Common myeloid progenitor, CD34-positive (primary cell): ENCODE measurements at regions not wholly inside any gene's neighbourhood (a gene's known extent, or its start where the extent isn't known, plus 50 kb on each side); places are given as distances from the start of the nearest gene placed in this dataset.

Experiments used
- CTCF ChIA-PET: fragments of 350-600 bp; sonication (Branson Sonifier 250); formaldehyde crosslinking; loops from one replicate; lab custom pipeline; 2021; ENCODE audit warnings: antibody characterized with exemption; lab: Charles Lee
- POLR2A ChIA-PET: fragments of 350-600 bp; sonication (Branson Sonifier 250); formaldehyde crosslinking; loops from one replicate; lab custom pipeline; 2021; ENCODE audit warnings: antibody characterized with exemption; lab: Charles Lee
- DNase-seq, 3 donors: peaks; one replicate each; pipeline versions ENCODE4 v3.0.0 to v3.0.0-alpha.2; 2013
- H3K27ac ChIP-seq, 2 experiments: 1 replicate in 1 of 2; 2 replicates in 1 of 2; pipeline ENCODE4 v1.7.0; 2013; ENCODE audit warnings: inconsistent platforms in 2 of 2, low read length in 2 of 2, mild to moderate bottlenecking in 2 of 2, low read depth in 1 of 2, moderate library complexity in 1 of 2; ENCODE audit not compliant: severe bottlenecking in 2 of 2, insufficient read depth in 1 of 2, poor library complexity in 1 of 2
- H3K27me3 ChIP-seq, 5 experiments: replicated peaks in 2 of 5; 1 replicate in 3 of 5; 2 replicates in 2 of 5; pipeline versions ENCODE4 v1.6.1 to v1.7.0; 2013; ENCODE audit warnings: low read length in 4 of 5, mild to moderate bottlenecking in 2 of 5, moderate library complexity in 2 of 5, inconsistent platforms in 1 of 5; ENCODE audit not compliant: insufficient read depth in 5 of 5, control insufficient read depth in 4 of 5
- H3K36me3 ChIP-seq, 4 experiments: 1 replicate in 2 of 4; 2 replicates in 2 of 4; pipeline versions ENCODE4 v1.6.1 to v1.7.0; 2013; ENCODE audit warnings: low read length in 3 of 4, control low read depth in 1 of 4, mild to moderate bottlenecking in 1 of 4; ENCODE audit not compliant: control insufficient read depth in 4 of 4, insufficient read depth in 4 of 4
- H3K4me1 ChIP-seq, 4 experiments: 1 replicate in 3 of 4; 2 replicates in 1 of 4; pipeline versions ENCODE4 v1.6.1 to v1.7.1; 2013; ENCODE audit warnings: low read length in 3 of 4, mild to moderate bottlenecking in 3 of 4, control low read depth in 1 of 4, inconsistent platforms in 1 of 4, moderate library complexity in 1 of 4; ENCODE audit not compliant: control insufficient read depth in 4 of 4, insufficient read depth in 4 of 4; ENCODE audit errors: control extremely low read depth in 1 of 4
- H3K4me3 ChIP-seq, 7 experiments: 1 replicate in 4 of 7; 2 replicates in 3 of 7; pipeline versions ENCODE4 v1.5.1 to v1.7.0; 2013; ENCODE audit warnings: mild to moderate bottlenecking in 7 of 7, low read length in 6 of 7, moderate library complexity in 6 of 7, inconsistent platforms in 2 of 7, low read depth in 2 of 7, control low read depth in 1 of 7; ENCODE audit not compliant: insufficient read depth in 4 of 7, control insufficient read depth in 1 of 7; ENCODE audit errors: extremely low read depth in 1 of 7
- H3K9me3 ChIP-seq, 5 experiments: 1 replicate in 4 of 5; 2 replicates in 1 of 5; pipeline versions ENCODE4 v1.6.1 to v1.7.1; 2013; ENCODE audit warnings: low read length in 4 of 5, mild to moderate bottlenecking in 2 of 5, inconsistent platforms in 1 of 5, low read depth in 1 of 5, moderate library complexity in 1 of 5; ENCODE audit not compliant: control insufficient read depth in 4 of 5, insufficient read depth in 2 of 5; ENCODE audit errors: control extremely low read depth in 1 of 5
- WGBS: methylation state at CpG from one replicate; pipeline ENCODE4 v1.1.5; 2013; ENCODE audit not compliant: insufficient coverage; 5-methylcytosine and 5-hydroxymethylcytosine counted together

GRCh38 chr13:34278780-34279179 lies 460.8 kb downstream of the RFC3 start:
- POLR2A ChIA-PET, result no interaction called here

GRCh38 chr13:34290661-34291060 lies 472.7 kb downstream of the RFC3 start:
- Histone ChIP-seq H3K9me3 (no peaks in the 10 kb centered on the region), H3K27ac (no peak overlapping the region), H3K27me3 (no peaks in the 10 kb centered on the region), H3K4me1 (no peaks in the 10 kb centered on the region), H3K36me3 (no peaks in the 10 kb centered on the region), H3K4me3 (no peak overlapping the region)
- ChIA-PET POLR2A (no interaction called here), CTCF (no interaction called here)
- no peak for DNase-seq

More at GRCh38 chr13:34278780-34279179, 460.8 kb downstream of the RFC3 start:
- H3K4me3 ChIP-seq, result no peak overlapping the region
- no peaks in the 10 kb centered on the region for H3K4me1 ChIP-seq
- DNase-seq, result no peak
- peaks cover 0 to 2% (median 0%) of the 10 kb centered on the region in 5 experiments for H3K9me3 ChIP-seq
- WGBS, result no CpG with 5 or more reads among the region's 2 CpGs
- H3K27me3 ChIP-seq, result no peaks in the 10 kb centered on the region
- CTCF ChIA-PET, result no interaction called here
- no peaks in the 10 kb centered on the region for H3K36me3 ChIP-seq
- no peak overlapping the region for H3K27ac ChIP-seq

- WGBS, result 77% methylated on average over 5 of the region's 5 CpGs
- no peak overlapping the region for H3K4me3 ChIP-seq
- no peaks in the 10 kb centered on the region for H3K9me3 ChIP-seq
- no peak overlapping the region for H3K27ac ChIP-seq
- POLR2A ChIA-PET, result no interaction called here
- CTCF ChIA-PET, result no interaction called here
- H3K4me1 ChIP-seq, result no peaks in the 10 kb centered on the region
- no peak for DNase-seq
- no peaks in the 10 kb centered on the region for H3K27me3 ChIP-seq
- no peaks in the 10 kb centered on the region for H3K36me3 ChIP-seq
These were observed 476.7 kb downstream of the RFC3 start for GRCh38 chr13:34294483-34295129.

GRCh38 chr13:34300559-34300958 lies 482.6 kb downstream of the RFC3 start:
- H3K27ac ChIP-seq, result no peak overlapping the region
- H3K27me3 ChIP-seq, result no peaks in the 10 kb centered on the region
- H3K4me1 ChIP-seq, result no peaks in the 10 kb centered on the region
- H3K36me3 ChIP-seq, result no peaks in the 10 kb centered on the region
- POLR2A ChIA-PET, result no interaction called here
- no peak for DNase-seq
- H3K9me3 ChIP-seq, result peaks cover 0 to 3% (median 0%) of the 10 kb centered on the region in 5 experiments
- WGBS, result 90% methylated on average over 1 of the region's 1 CpG
- no peak overlapping the region for H3K4me3 ChIP-seq
- CTCF ChIA-PET, result no interaction called here

DNA sequence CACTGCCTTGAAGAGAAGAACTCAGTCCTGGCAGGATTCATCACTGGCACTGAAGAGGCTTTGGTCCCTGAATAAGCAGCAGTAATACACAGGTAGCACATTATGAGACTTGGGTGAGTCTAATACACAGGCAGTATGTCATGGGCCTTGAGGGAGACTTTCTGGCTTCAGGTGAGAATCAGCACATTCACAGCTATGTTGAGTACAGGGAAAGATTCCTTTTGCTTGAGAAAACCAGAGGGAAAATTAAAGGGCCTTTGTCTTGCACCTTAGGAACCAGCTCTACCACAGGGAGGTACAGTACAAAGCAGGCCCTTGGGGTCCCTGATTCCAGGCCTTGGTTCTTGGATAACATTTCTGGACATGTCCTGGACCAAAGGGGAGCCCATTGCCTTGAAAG lies 484.6 kb downstream of the RFC3 start:
- ChIA-PET POLR2A (no interaction called here), CTCF (no interaction called here)
- Histone ChIP-seq H3K9me3 (peaks cover 0 to 3% (median 0%) of the 10 kb centered on the region in 5 experiments), H3K4me1 (no peaks in the 10 kb centered on the region), H3K4me3 (no peak overlapping the region), H3K27me3 (no peaks in the 10 kb centered on the region), H3K36me3 (no peaks in the 10 kb centered on the region), H3K27ac (no peak overlapping the region)
- no peak for DNase-seq

- Histone ChIP-seq H3K27ac (no peak overlapping the region), H3K9me3 (peaks cover 0 to 3% (median 0%) of the 10 kb centered on the region in 5 experiments), H3K4me1 (no peaks in the 10 kb centered on the region), H3K27me3 (no peaks in the 10 kb centered on the region), H3K36me3 (no peaks in the 10 kb centered on the region), H3K4me3 (no peak overlapping the region)
- ChIA-PET CTCF (no interaction called here), POLR2A (no interaction called here)
- no peak for DNase-seq
These were observed 485.4 kb downstream of the RFC3 start for GRCh38 chr13:34303346-34303745.

DNA sequence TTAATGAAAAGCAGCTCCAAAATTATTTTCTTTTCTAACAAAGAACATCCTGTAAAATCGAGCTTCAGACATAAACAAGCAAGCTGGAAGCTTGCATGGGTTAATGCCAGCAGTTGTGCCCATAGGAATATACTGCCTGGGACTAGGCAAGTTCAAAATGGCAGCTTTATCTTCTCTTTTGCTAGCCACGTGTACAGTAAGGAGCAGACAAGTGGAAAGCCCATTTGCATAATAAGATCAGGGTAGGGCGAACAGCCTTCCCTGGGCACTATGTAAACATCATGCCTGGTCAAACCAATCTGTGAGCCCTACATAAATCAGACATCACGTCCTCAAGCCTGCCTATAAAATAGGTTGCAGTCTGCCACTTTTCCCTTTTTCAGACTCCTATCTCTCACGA lies 489.7 kb downstream of the RFC3 start:
- Histone ChIP-seq H3K4me1 (no peaks in the 10 kb centered on the region), H3K27ac (no peak overlapping the region), H3K36me3 (no peaks in the 10 kb centered on the region), H3K9me3 (no peaks in the 10 kb centered on the region), H3K4me3 (no peak overlapping the region), H3K27me3 (no peaks in the 10 kb centered on the region)
- CTCF ChIA-PET, result no interaction called here
- no peak for DNase-seq
- POLR2A ChIA-PET, result no interaction called here
- WGBS, result 82% methylated on average over 5 of the region's 5 CpGs
